Esophagus squamous epithelium (tissue), 5 donors: ENCODE measurements at regions not wholly inside any gene's neighbourhood (a gene's known extent, or its start where the extent isn't known, plus 50 kb on each side); places are given as distances from the start of the nearest gene placed in this dataset.

Experiments
- DNase-seq: peaks from one replicate; lab custom pipeline; 2025; lab: John Stamatoyannopoulos, UW
- H3K27ac ChIP-seq, 4 donors: fragments of 200-600 bp; sonication (generic); one replicate each; pipeline ENCODE4 v1.5.1; 2016 to 2019; ENCODE audit warnings: mild to moderate bottlenecking in 1 of 4
- H3K27me3 ChIP-seq, 4 donors: fragments of 200-600 bp; sonication (generic); 1 replicate in 3 of 4; 2 replicates in 1 of 4; pipeline versions ENCODE4 v1.5.1 to v1.6.0; 2017 to 2021; ENCODE audit warnings: antibody characterized with exemption in 1 of 4
- H3K36me3 ChIP-seq, 3 donors: fragments of 200-600 bp; sonication (generic); one replicate each; pipeline ENCODE4 v1.5.1; 2016 to 2019
- H3K4me1 ChIP-seq, 3 donors: fragments of 200-600 bp; sonication (generic); one replicate each; pipeline ENCODE4 v1.5.1; 2017 to 2019
- H3K4me3 ChIP-seq, 4 donors: fragments of 200-600 bp; sonication (generic); 1 replicate in 3 of 4; 2 replicates in 1 of 4; pipeline ENCODE4 v1.5.1; 2016 to 2019; ENCODE audit warnings: mild to moderate bottlenecking in 2 of 4, moderate library complexity in 1 of 4
- H3K9me3 ChIP-seq, 3 donors: fragments of 200-600 bp; sonication (generic); one replicate each; pipeline ENCODE4 v1.5.1; 2016 to 2019
- POLR2A ChIP-seq, 4 donors: fragments of 450-650 bp; IDR thresholded peaks; one replicate each; pipeline ENCODE4 v1.6.1; 2017; ENCODE audit warnings: antibody characterized with exemption in 4 of 4, mild to moderate bottlenecking in 4 of 4, moderate library complexity in 3 of 4
- WGBS, 2 donors: methylation state at CpG; one replicate each; pipeline ENCODE4 v1.1.5; 2018; 5-methylcytosine and 5-hydroxymethylcytosine counted together
- intact Hi-C: fragments of 100-400 bp; cut with DNase I; formaldehyde crosslinking; loops from one replicate; pipeline ENCODE4 v1.15.0; 2022
- TF ChIP-seq, protein P1 (sequence below), 6 experiments: fragments of 450-650 bp in 4 of 6; fragments of 200-600 bp in 2 of 6; sonication (generic) in 2 of 6; IDR thresholded peaks; one replicate each; pipeline ENCODE4 v1.5.1; 2016 to 2019; ENCODE audit warnings: antibody characterized with exemption in 6 of 6, mild to moderate bottlenecking in 4 of 6, moderate library complexity in 4 of 6
- donor health status: DM: yes; HTN: yes; CAD: no.

DNA sequence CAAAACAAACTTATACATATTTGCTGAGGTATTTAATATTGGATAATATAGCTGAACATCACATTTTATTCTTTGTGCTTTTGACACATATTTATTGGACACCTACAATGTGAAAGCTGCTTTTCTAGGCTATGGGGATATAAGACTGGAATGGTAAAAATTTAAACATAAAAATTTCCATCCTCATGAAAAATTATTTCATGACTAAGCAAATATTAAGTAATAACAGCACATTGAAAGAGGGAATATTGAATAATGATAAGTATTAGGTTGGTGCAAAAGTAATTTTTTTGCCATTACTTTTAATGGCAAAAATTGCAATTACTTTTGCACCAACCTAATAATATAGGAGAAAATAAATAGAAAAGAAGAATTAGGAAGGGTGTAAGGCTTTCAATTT, 972.5 kb upstream of the CDH8 start:
- Histone ChIP-seq H3K4me1 (no peaks in the 10 kb centered on the region), H3K36me3 (no peaks in the 10 kb centered on the region), H3K27ac (no peak overlapping the region), H3K4me3 (no peak overlapping the region), H3K9me3 (peaks cover 0 to 4% (median 0%) of the 10 kb centered on the region in 3 donors), H3K27me3 (no peaks in the 10 kb centered on the region)
- intact Hi-C loops: no loop called here
- no peak for TF ChIP-seq POLR2A (IDR thresholded peaks at IDR 0.05)
- TF ChIP-seq, protein P1, sequence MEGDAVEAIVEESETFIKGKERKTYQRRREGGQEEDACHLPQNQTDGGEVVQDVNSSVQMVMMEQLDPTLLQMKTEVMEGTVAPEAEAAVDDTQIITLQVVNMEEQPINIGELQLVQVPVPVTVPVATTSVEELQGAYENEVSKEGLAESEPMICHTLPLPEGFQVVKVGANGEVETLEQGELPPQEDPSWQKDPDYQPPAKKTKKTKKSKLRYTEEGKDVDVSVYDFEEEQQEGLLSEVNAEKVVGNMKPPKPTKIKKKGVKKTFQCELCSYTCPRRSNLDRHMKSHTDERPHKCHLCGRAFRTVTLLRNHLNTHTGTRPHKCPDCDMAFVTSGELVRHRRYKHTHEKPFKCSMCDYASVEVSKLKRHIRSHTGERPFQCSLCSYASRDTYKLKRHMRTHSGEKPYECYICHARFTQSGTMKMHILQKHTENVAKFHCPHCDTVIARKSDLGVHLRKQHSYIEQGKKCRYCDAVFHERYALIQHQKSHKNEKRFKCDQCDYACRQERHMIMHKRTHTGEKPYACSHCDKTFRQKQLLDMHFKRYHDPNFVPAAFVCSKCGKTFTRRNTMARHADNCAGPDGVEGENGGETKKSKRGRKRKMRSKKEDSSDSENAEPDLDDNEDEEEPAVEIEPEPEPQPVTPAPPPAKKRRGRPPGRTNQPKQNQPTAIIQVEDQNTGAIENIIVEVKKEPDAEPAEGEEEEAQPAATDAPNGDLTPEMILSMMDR (IDR thresholded peaks at IDR 0.05): no peak
- no peak for DNase-seq

DNA sequence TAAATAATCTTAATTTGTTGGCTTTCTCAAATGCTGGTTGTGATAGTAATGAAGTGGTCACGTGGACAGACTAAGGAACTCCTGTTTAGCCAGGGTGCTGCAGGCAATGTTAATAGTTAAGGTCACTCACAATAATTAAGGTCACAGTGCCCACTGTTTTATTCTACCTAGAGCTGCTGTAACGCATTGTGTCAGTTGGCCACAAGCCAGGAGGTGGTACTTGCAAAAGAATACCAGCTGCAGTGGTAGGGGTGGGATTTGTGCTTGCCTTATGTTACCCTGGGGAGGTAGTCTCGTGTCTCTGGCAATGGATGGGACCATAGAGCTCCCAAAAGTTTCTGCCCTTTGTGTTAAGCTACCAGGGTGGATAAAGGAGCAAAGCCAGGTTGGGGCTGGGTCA, 969.1 kb upstream of the CDH8 start:
- no peaks in the 10 kb centered on the region for H3K27me3 ChIP-seq
- H3K36me3 ChIP-seq: no peaks in the 10 kb centered on the region
- H3K9me3 ChIP-seq: peaks cover 0 to 4% (median 4%) of the 10 kb centered on the region in 3 donors
- TF ChIP-seq, protein P1 (IDR thresholded peaks at IDR 0.05): no peak
- TF ChIP-seq POLR2A (IDR thresholded peaks at IDR 0.05): no peak
- H3K4me3 ChIP-seq: no peak overlapping the region
- whole genome bisulfite sequencing, 2 donors: 42 to 62% methylated on average over 3 of the region's 3 CpGs
- DNase-seq: no peak
- intact Hi-C loops: no loop called here
- H3K27ac ChIP-seq: no peak overlapping the region
- no peaks in the 10 kb centered on the region for H3K4me1 ChIP-seq

DNA sequence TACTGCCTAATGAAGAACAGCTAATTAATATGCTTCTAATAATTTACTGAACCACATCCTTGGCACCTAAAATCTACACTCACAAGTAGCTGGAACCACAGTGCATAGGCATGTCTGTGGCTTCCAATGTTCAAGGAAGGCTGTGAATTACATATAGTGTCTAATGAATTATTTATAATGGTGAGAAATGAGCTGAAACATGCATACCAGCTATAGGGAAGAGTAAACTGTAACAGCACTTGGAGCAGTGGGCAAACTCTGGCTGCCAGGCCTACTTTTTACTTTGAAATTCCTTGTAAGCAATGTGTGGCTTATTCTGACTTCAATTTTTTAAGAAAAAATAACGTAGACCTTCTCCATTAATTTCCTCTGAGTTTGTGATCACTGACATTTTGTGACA, 953.2 kb upstream of the CDH8 start:
- no peak for TF ChIP-seq POLR2A (IDR thresholded peaks at IDR 0.05)
- TF ChIP-seq, protein P1 (IDR thresholded peaks at IDR 0.05): no peak
- Histone ChIP-seq H3K4me1 (no peaks in the 10 kb centered on the region), H3K9me3 (no peaks in the 10 kb centered on the region), H3K36me3 (no peaks in the 10 kb centered on the region), H3K27me3 (no peaks in the 10 kb centered on the region), H3K4me3 (no peak overlapping the region), H3K27ac (no peak overlapping the region)
- intact Hi-C loops: no loop called here
- WGBS, 2 donors: 50 to 52% methylated on average over 1 of the region's 1 CpG
- DNase-seq: no peak

DNA sequence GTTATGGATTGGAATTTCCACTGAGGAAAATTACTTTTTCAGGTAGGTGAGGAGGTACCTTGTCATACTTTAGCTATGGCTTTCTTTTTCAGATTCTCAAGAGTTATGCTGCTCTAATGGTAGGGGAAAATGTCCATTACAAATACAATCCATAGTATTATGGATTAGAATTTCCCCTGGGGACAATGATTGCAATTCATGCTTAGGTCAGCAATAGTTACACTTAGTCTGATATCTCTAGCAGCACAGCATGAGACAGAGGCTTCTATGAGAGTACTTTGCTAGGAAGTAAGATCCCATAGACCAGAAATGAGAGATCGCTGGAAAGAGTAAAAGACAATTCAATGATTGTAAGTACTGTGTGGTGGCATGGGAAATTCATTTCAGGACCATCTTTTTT, 949.5 kb upstream of the CDH8 start:
- Histone ChIP-seq H3K9me3 (no peaks in the 10 kb centered on the region), H3K27me3 (no peaks in the 10 kb centered on the region), H3K4me1 (no peaks in the 10 kb centered on the region), H3K36me3 (no peaks in the 10 kb centered on the region), H3K27ac (no peak overlapping the region), H3K4me3 (no peak overlapping the region)
- WGBS, 2 donors: 82 to 100% methylated on average over 1 of the region's 1 CpG
- TF ChIP-seq, protein P1 (IDR thresholded peaks at IDR 0.05): no peak
- TF ChIP-seq POLR2A (IDR thresholded peaks at IDR 0.05): no peak
- no peak for DNase-seq
- intact Hi-C loops: no loop called here

DNA sequence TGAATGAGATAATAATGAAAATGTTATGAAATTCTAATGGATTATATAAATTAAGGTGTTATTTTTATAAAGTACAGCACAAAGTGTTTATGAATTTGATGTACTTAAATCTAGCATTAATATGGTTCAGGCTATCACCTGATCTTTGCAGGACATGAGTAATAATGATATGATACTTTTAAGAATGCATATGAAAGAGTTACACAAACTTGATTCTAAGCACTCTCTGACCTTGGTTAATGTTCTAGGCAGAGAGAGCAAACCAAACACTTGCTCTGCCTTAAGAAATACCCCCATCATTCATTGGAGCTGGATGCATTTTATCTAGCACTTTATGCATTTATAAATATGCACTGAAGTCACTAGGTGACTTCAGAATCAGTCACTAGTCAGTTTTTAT, 942.2 kb upstream of the CDH8 start:
- Histone ChIP-seq H3K4me3 (no peak overlapping the region), H3K27me3 (no peaks in the 10 kb centered on the region), H3K36me3 (no peaks in the 10 kb centered on the region), H3K9me3 (no peaks in the 10 kb centered on the region), H3K27ac (no peak overlapping the region), H3K4me1 (no peaks in the 10 kb centered on the region)
- no peak for TF ChIP-seq POLR2A (IDR thresholded peaks at IDR 0.05)
- TF ChIP-seq, protein P1 (IDR thresholded peaks at IDR 0.05): no peak
- no peak for DNase-seq
- intact Hi-C loops: no loop called here
